ENCODE measurements at regions not wholly inside any gene's neighbourhood (a gene's known extent, or its start where the extent isn't known, plus 50 kb on each side); places are given as distances from the start of the nearest gene placed in this dataset.

GRCh38 chr6:168967281-168967925 is 286.2 kb downstream of the THBS2 start:
- Mint-ChIP-seq H3K36me3 (no peaks in the 10 kb centered on the region), H3K27me3 (ENCODE audit: low read depth in 2 of 2) (peaks cover 13 to 36% of the 10 kb centered on the region in 2 donors), H3K9me3 (no peaks in the 10 kb centered on the region), H3K4me1 (peaks cover 0 to 6% of the 10 kb centered on the region in 2 donors), H3K27ac (peak overlapping the region in 1 of 2 donors; percentile 67), H3K4me3 (no peak overlapping the region)
- Histone ChIP-seq H3K27me3 (ENCODE audit: control insufficient read depth, insufficient read depth, low read length) (peaks cover 2% of the 10 kb centered on the region), H3K27ac (ENCODE audit: low read length) (no peak overlapping the region), H3K36me3 (ENCODE audit: control insufficient read depth, insufficient read depth, low read length) (no peaks in the 10 kb centered on the region), H3K4me3 (ENCODE audit: low read length) (no peak overlapping the region), H3K4me1 (ENCODE audit: control insufficient read depth, insufficient read depth, low read length) (no peaks in the 10 kb centered on the region), H3K9me3 (ENCODE audit: control insufficient read depth, insufficient read depth, low read length) (no peaks in the 10 kb centered on the region)
- TF ChIP-seq, protein P1, sequence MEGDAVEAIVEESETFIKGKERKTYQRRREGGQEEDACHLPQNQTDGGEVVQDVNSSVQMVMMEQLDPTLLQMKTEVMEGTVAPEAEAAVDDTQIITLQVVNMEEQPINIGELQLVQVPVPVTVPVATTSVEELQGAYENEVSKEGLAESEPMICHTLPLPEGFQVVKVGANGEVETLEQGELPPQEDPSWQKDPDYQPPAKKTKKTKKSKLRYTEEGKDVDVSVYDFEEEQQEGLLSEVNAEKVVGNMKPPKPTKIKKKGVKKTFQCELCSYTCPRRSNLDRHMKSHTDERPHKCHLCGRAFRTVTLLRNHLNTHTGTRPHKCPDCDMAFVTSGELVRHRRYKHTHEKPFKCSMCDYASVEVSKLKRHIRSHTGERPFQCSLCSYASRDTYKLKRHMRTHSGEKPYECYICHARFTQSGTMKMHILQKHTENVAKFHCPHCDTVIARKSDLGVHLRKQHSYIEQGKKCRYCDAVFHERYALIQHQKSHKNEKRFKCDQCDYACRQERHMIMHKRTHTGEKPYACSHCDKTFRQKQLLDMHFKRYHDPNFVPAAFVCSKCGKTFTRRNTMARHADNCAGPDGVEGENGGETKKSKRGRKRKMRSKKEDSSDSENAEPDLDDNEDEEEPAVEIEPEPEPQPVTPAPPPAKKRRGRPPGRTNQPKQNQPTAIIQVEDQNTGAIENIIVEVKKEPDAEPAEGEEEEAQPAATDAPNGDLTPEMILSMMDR (IDR thresholded peaks at IDR 0.05): no peak
- WGBS (ENCODE audit: insufficient coverage): 68% methylated on average over 3 of the region's 3 CpGs
- intact Hi-C loops (cut with micrococcal nuclease): no loop called here
- no peak for ATAC-seq
- DNase-seq: no peak

- TF ChIP-seq, protein P1 (IDR thresholded peaks at IDR 0.05): no peak
- Mint-ChIP-seq H3K36me3 (no peaks in the 10 kb centered on the region), H3K27ac (no peak overlapping the region), H3K27me3 (ENCODE audit: low read depth in 2 of 2) (peaks cover 6 to 26% of the 10 kb centered on the region in 2 donors), H3K9me3 (no peaks in the 10 kb centered on the region), H3K4me1 (peaks cover 0 to 6% of the 10 kb centered on the region in 2 donors), H3K4me3 (no peak overlapping the region)
- ATAC-seq (no peak), DNase-seq (no peak)
- Histone ChIP-seq H3K27ac (ENCODE audit: low read length) (no peak overlapping the region), H3K9me3 (ENCODE audit: control insufficient read depth, insufficient read depth, low read length) (no peaks in the 10 kb centered on the region), H3K36me3 (ENCODE audit: control insufficient read depth, insufficient read depth, low read length) (no peaks in the 10 kb centered on the region), H3K4me1 (ENCODE audit: control insufficient read depth, insufficient read depth, low read length) (no peaks in the 10 kb centered on the region), H3K27me3 (ENCODE audit: control insufficient read depth, insufficient read depth, low read length) (no peaks in the 10 kb centered on the region), H3K4me3 (ENCODE audit: low read length) (no peak overlapping the region)
- intact Hi-C loops (cut with micrococcal nuclease): no loop called here
- 90% methylated on average over 14 of the region's 14 CpGs for WGBS (ENCODE audit: insufficient coverage)
Measured at GRCh38 chr6:168964138-168964835, 289.4 kb downstream of the THBS2 start.

DNA sequence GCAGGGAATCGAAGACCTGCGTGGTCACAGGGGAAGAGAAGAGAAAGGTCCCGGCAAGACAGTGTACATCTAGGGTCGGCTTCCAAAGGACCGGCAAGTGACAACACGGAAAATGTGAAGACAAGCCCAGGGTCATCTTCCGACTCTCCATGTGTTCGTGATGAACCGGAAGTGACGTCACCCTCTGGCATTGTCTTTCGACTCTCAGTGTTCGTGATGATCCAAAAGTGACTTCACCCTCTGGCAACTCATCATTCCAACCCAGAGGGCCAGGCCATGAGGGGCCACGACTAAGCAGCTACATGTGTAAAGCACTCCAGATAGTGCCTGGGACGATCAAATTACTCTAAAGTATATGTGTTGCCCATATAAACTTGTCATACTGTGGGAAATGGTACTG is 290.8 kb downstream of the THBS2 start:
- ATAC-seq: no peak
- Histone ChIP-seq H3K36me3 (ENCODE audit: control insufficient read depth, insufficient read depth, low read length) (no peaks in the 10 kb centered on the region), H3K4me3 (ENCODE audit: low read length) (no peak overlapping the region), H3K9me3 (ENCODE audit: control insufficient read depth, insufficient read depth, low read length) (no peaks in the 10 kb centered on the region), H3K27ac (ENCODE audit: low read length) (no peak overlapping the region), H3K4me1 (ENCODE audit: control insufficient read depth, insufficient read depth, low read length) (no peaks in the 10 kb centered on the region), H3K27me3 (ENCODE audit: control insufficient read depth, insufficient read depth, low read length) (no peaks in the 10 kb centered on the region)
- Mint-ChIP-seq H3K27me3 (ENCODE audit: low read depth in 2 of 2) (peaks cover 6 to 26% of the 10 kb centered on the region in 2 donors), H3K4me3 (no peak overlapping the region), H3K9me3 (no peaks in the 10 kb centered on the region), H3K36me3 (no peaks in the 10 kb centered on the region), H3K4me1 (no peaks in the 10 kb centered on the region), H3K27ac (no peak overlapping the region)
- TF ChIP-seq, protein P1 (IDR thresholded peaks at IDR 0.05): no peak
- 93% methylated on average over 14 of the region's 14 CpGs for WGBS (ENCODE audit: insufficient coverage)
- no peak for DNase-seq
- intact Hi-C loops (cut with micrococcal nuclease): no loop called here

Measured in natural killer cell (primary cell).